ENCODE measurements at regions not wholly inside any gene's neighbourhood (a gene's known extent, or its start where the extent isn't known, plus 50 kb on each side); places are given as distances from the start of the nearest gene placed in this dataset.

- no peak for TF ChIP-seq CTCF (IDR thresholded peaks at IDR 0.05)
- DNase-seq (ENCODE audit: low spot score): no peak
- no peak for ATAC-seq (ENCODE audit: low FRiP score)
Observed at GRCh38 chr12:39173726-39174125, 268.3 kb upstream of the CPNE8 start.

- no peak for TF ChIP-seq CTCF (IDR thresholded peaks at IDR 0.05)
- ATAC-seq (ENCODE audit: low FRiP score) (no peak), DNase-seq (ENCODE audit: low spot score) (no peak)
Observed at GRCh38 chr12:39165338-39165737, 259.9 kb upstream of the CPNE8 start.

- no peak for ATAC-seq (ENCODE audit: low FRiP score)
- DNase-seq (ENCODE audit: low spot score): no peak
- TF ChIP-seq CTCF (IDR thresholded peaks at IDR 0.05): no peak
Observed at GRCh38 chr12:39161465-39162085, 256.2 kb upstream of the CPNE8 start.

- DNase-seq (ENCODE audit: low spot score) (no peak), ATAC-seq (ENCODE audit: low FRiP score) (peak; percentile 83)
- TF ChIP-seq CTCF (IDR thresholded peaks at IDR 0.05): no peak
Observed at GRCh38 chr12:39157696-39158342, 252.4 kb upstream of the CPNE8 start.

DNA sequence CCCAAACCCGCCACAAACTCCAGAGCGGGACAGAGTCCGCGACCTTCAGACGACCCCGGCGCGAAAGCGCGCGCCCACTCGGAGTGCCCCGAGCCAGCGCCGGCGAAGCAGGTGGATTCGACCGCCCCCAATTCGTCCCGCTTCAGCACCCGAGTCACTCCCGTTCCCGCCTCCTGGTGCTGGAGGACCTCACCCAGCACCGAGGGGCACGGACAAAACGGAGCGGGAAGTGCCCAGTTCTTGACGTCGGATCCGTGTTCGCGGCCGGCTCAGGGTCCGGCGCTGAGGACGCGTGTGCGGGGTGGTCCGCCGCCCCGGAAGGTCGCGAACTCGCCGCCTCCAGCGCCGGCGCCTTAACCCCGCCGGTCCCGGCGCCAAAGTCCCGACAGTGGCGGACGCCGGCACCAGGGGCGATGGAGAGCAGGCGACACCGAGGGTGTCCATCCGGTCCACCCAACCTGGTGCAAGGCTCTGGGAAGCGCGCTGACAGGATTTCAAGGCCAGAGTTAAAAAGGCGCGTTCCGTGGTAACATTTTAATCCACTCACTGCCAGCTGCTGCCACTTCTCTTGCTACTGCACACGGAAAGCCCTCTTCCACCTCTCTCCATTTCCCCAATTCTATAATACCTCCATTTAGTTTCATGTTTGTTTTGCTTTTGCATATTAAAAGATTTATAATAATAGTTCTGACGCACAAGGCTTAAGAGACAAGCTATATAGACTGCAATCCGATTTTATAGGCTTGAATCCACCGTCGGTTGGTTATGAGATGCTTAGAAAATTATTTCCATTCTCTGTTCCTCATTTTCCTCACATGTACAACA lies 240.0 kb upstream of the CPNE8 start:
- peak; percentile 96 for ATAC-seq (ENCODE audit: low FRiP score)
- DNase-seq (ENCODE audit: low spot score): no peak

DNA sequence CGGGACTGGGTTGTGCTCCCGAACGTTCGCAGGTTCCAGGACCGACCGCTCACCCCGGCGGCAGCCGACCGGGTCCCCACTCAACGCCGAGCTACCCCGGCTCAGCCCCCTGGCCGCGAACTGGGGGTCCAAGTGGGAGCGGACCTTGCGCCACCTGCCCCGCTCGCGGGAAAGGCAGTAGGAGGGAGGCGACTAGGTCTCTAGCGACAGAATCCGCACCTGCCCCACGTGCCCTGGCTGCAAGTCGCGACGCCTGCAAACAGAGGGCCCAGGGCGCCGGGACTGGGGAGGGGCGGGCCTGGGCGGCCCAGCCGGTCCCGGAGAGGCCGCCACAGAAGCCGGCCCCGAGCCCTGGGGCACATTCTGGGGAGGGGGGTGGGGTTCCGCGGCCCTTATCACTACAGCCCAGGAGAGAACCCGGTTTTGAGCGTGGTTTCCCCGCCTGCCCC lies 239.2 kb upstream of the CPNE8 start:
- no peak for DNase-seq (ENCODE audit: low spot score)
- ATAC-seq (ENCODE audit: low FRiP score): peak; percentile 29
- TF ChIP-seq CTCF (IDR thresholded peaks at IDR 0.05): no peak

More for the DNA sequence above, 240.0 kb upstream of the CPNE8 start:
- no peak for TF ChIP-seq CTCF (IDR thresholded peaks at IDR 0.05)
